ENCODE measurements at regions not wholly inside any gene's neighbourhood (a gene's known extent, or its start where the extent isn't known, plus 50 kb on each side); places are given as distances from the start of the nearest gene placed in this dataset.

DNA sequence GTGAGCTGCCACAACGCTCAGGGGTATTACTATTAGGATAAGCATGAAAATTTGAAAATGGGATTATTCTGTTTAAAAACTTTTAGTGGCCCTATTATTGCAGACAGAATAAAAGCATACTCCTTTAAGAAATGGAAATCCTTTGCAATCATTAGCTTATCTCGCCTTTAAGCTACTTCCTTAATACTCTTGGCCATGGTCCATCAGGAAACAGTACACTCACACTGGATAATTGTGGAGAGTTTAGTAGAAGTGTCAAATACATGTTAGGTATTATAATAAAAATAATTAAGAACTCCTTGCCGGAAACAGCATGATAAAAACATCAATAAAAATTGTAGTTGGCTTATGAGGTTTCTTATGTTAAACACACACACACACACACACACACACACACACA is 100.4 kb upstream of the PPFIA2 start:
- WGBS, 2 donors, result 17 to 20% methylated on average over 3 of the region's 3 CpGs
- Histone ChIP-seq H3K36me3 (no peaks in the 10 kb centered on the region), H3K4me1 (no peaks in the 10 kb centered on the region), H3K27ac (no peak overlapping the region), H3K27me3 (no peaks in the 10 kb centered on the region), H3K4me3 (no peak overlapping the region), H3K9me3 (no peaks in the 10 kb centered on the region)
- no peak for DNase-seq
- TF ChIP-seq POLR2A (IDR thresholded peaks at IDR 0.05) (no peak), EP300 (IDR thresholded peaks at IDR 0.05) (no peak), POLR2AphosphoS5 (IDR thresholded peaks at IDR 0.05) (no peak)
- TF ChIP-seq, protein P1, sequence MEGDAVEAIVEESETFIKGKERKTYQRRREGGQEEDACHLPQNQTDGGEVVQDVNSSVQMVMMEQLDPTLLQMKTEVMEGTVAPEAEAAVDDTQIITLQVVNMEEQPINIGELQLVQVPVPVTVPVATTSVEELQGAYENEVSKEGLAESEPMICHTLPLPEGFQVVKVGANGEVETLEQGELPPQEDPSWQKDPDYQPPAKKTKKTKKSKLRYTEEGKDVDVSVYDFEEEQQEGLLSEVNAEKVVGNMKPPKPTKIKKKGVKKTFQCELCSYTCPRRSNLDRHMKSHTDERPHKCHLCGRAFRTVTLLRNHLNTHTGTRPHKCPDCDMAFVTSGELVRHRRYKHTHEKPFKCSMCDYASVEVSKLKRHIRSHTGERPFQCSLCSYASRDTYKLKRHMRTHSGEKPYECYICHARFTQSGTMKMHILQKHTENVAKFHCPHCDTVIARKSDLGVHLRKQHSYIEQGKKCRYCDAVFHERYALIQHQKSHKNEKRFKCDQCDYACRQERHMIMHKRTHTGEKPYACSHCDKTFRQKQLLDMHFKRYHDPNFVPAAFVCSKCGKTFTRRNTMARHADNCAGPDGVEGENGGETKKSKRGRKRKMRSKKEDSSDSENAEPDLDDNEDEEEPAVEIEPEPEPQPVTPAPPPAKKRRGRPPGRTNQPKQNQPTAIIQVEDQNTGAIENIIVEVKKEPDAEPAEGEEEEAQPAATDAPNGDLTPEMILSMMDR (IDR thresholded peaks at IDR 0.05), result no peak
- ATAC-seq (ENCODE audit: low FRiP score in 2 of 2), result no peak

DNA sequence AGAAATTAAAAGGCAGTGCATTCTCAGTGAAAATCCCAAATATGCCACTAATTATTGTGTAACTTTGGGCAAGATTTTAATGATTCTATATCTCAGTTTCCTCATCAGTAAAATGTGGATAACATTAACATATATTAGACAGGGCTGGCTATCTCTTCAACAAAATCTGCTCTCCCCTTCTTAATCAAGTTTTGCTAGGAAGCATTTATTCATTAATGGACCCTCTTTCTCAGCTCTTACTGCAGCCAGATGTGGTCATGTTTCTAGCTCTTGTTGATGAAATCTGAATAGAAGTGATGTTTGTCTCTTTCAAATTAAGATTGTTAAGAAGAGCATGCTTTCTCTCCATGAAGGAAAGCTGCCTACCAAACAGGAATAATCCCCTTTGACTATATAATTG is 84.4 kb upstream of the PPFIA2 start:
- Histone ChIP-seq H3K4me1 (no peaks in the 10 kb centered on the region), H3K9me3 (no peaks in the 10 kb centered on the region), H3K27me3 (no peaks in the 10 kb centered on the region), H3K36me3 (no peaks in the 10 kb centered on the region), H3K4me3 (no peak overlapping the region), H3K27ac (no peak overlapping the region)
- ATAC-seq (ENCODE audit: low FRiP score in 2 of 2) (no peak), DNase-seq (no peak)
- TF ChIP-seq POLR2AphosphoS5 (IDR thresholded peaks at IDR 0.05) (no peak), EP300 (IDR thresholded peaks at IDR 0.05) (no peak), POLR2A (IDR thresholded peaks at IDR 0.05) (no peak)
- TF ChIP-seq, protein P1 (IDR thresholded peaks at IDR 0.05), result no peak

DNA sequence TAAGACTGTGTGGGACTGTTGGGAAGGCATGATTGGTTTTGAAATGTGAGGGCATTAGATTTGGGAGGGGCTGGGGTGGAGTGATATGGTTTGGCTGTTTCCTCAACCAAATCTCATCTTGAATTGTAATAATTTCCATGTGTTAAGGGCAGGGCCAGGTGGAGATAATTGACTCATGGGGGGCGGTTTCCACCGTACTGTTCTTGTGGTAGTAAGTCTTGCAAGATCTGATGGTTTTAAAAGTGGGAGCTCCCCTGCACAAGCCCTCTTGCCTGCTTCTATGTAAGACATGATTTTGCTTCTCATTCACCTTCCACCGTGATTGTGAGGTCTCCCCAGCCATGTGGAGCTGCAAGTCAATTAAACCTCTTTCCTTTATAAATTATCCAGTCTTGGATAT is 76.6 kb upstream of the PPFIA2 start:
- WGBS, 2 donors, result 88 to 93% methylated on average over 3 of the region's 3 CpGs
- Histone ChIP-seq H3K27ac (no peak overlapping the region), H3K4me1 (no peaks in the 10 kb centered on the region), H3K9me3 (no peaks in the 10 kb centered on the region), H3K27me3 (no peaks in the 10 kb centered on the region), H3K4me3 (no peak overlapping the region), H3K36me3 (no peaks in the 10 kb centered on the region)
- TF ChIP-seq POLR2A (IDR thresholded peaks at IDR 0.05) (no peak), EP300 (IDR thresholded peaks at IDR 0.05) (no peak), POLR2AphosphoS5 (IDR thresholded peaks at IDR 0.05) (no peak)
- TF ChIP-seq, protein P1 (IDR thresholded peaks at IDR 0.05), result no peak
- no peak for DNase-seq
- ATAC-seq (ENCODE audit: low FRiP score in 2 of 2), result no peak

DNA sequence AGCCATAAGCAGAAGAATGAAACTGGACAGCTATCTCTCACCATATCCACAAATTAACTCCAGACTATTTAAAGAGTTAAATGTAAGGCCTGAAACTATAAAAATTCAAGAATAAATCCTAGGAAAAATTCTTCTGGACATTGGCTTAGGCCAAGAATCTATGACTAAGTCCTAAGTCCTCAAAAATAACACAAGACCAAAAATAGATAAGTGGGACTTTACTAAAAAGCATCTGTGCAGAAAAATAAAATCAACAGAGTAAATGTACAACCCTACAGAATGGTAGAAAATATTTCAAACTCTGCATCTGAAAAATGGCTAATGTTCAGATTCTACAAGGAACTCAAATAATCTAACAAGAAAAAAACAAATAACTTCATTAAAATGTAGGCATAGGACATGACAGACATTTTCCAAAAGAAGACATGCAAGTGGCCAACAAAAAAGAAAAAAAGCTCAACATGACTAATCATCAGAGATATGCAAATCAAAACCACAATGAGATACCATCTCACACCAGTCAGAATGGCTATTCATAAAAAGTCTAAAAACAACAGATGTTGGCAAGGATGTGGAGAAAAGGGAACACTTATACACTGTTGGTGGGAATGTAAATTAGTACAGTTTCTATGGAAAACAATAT is 61.0 kb upstream of the PPFIA2 start:
- no peak for ATAC-seq (ENCODE audit: low FRiP score in 2 of 2)
- TF ChIP-seq POLR2A (IDR thresholded peaks at IDR 0.05) (no peak), EP300 (IDR thresholded peaks at IDR 0.05) (no peak), POLR2AphosphoS5 (IDR thresholded peaks at IDR 0.05) (no peak)
- TF ChIP-seq, protein P1 (IDR thresholded peaks at IDR 0.05), result no peak
- Histone ChIP-seq H3K9me3 (no peaks in the 10 kb centered on the region), H3K4me3 (no peak overlapping the region), H3K27me3 (no peaks in the 10 kb centered on the region), H3K4me1 (no peaks in the 10 kb centered on the region), H3K36me3 (no peaks in the 10 kb centered on the region), H3K27ac (no peak overlapping the region)
- no peak for DNase-seq

DNA sequence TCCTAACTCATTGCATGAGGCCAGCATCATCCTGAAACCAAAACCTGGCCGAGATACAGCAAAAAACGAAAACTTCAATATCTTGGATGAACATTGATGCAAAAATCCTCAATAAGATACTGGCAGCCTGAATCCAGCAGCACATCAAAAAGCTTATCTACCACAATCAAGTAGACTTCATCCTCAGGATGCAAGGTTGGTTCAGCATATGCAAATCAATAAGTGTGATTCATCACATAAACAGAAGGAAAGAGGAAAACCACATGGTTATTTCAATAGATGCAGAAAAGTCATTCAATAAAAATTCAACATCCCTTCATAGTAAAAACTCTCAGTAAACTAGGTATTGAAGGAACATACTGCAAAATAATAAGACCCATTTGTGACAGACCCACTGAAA is 56.5 kb upstream of the PPFIA2 start:
- H3K27me3 ChIP-seq, result no peaks in the 10 kb centered on the region
- no peak overlapping the region for H3K4me3 ChIP-seq
- no peaks in the 10 kb centered on the region for H3K4me1 ChIP-seq
- 79 to 83% methylated on average over 2 of the region's 2 CpGs for WGBS, 2 donors
- TF ChIP-seq, protein P1 (IDR thresholded peaks at IDR 0.05), result no peak
- TF ChIP-seq POLR2A (IDR thresholded peaks at IDR 0.05) (no peak), POLR2AphosphoS5 (IDR thresholded peaks at IDR 0.05) (no peak), EP300 (IDR thresholded peaks at IDR 0.05) (no peak)
- ATAC-seq (ENCODE audit: low FRiP score in 2 of 2) (no peak), DNase-seq (no peak)
- no peaks in the 10 kb centered on the region for H3K36me3 ChIP-seq
- H3K9me3 ChIP-seq, result no peaks in the 10 kb centered on the region
- H3K27ac ChIP-seq, result no peak overlapping the region

Measured in upper lobe of left lung (tissue), 6 donors.